CD14-positive monocyte (primary cell): ENCODE measurements at regions not wholly inside any gene's neighbourhood (a gene's known extent, or its start where the extent isn't known, plus 50 kb on each side); places are given as distances from the start of the nearest gene placed in this dataset.

Source experiments
- DNase-seq, 3 donors: peaks; one replicate each; pipeline ENCODE4 v3.0.0-alpha.2; 2011 to 2022
- H2AFZ ChIP-seq: 2 replicates; pipeline ENCODE4 v1.6.0; 2012; ENCODE audit warnings: mild to moderate bottlenecking, low read depth, low read length, inconsistent platforms; ENCODE audit not compliant: insufficient read depth, poor library complexity, severe bottlenecking
- H3K27ac ChIP-seq, 2 donors: 1 replicate in 1 of 2; 2 replicates in 1 of 2; pipeline ENCODE4 v1.5.1; 2012 to 2013; ENCODE audit warnings: low read length in 2 of 2, control low read depth in 1 of 2, inconsistent platforms in 1 of 2, low read depth in 1 of 2, mild to moderate bottlenecking in 1 of 2
- H3K27me3 ChIP-seq, 2 donors: one replicate each; pipeline versions ENCODE4 v1.6.0 to v1.6.1; 2011 to 2013; ENCODE audit warnings: low read length in 2 of 2; ENCODE audit not compliant: control insufficient read depth in 2 of 2, insufficient read depth in 2 of 2
- H3K36me3 ChIP-seq, 2 donors: replicated peaks in 1 of 2; 1 replicate in 1 of 2; 2 replicates in 1 of 2; pipeline versions ENCODE4 v1.5.1 to v1.6.1; 2012 to 2013; ENCODE audit warnings: low read length in 2 of 2, control low read depth in 1 of 2, inconsistent platforms in 1 of 2, mild to moderate bottlenecking in 1 of 2; ENCODE audit not compliant: insufficient read depth in 2 of 2, control insufficient read depth in 1 of 2
- H3K4me1 ChIP-seq, 2 donors: 1 replicate in 1 of 2; 2 replicates in 1 of 2; pipeline versions ENCODE4 v1.5.1 to v1.6.1; 2012 to 2013; ENCODE audit warnings: low read length in 2 of 2, control low read depth in 1 of 2, inconsistent platforms in 1 of 2, mild to moderate bottlenecking in 1 of 2, moderate library complexity in 1 of 2; ENCODE audit not compliant: insufficient read depth in 2 of 2, control insufficient read depth in 1 of 2
- H3K4me2 ChIP-seq: replicated peaks from 2 replicates; pipeline ENCODE3; 2012; ENCODE audit warnings: low read length, moderate library complexity, mild to moderate bottlenecking; ENCODE audit not compliant: poor library complexity, severe bottlenecking; ENCODE audit errors: extremely low read depth
- H3K4me3 ChIP-seq, 3 experiments: fragments of 200-600 bp in 1 of 3; sonication (generic) in 1 of 3; replicated peaks in 1 of 3; 1 replicate in 2 of 3; 2 replicates in 1 of 3; pipeline ENCODE4 v1.5.1; 2011 to 2013; ENCODE audit warnings: low read length in 3 of 3, mild to moderate bottlenecking in 3 of 3, control low read depth in 2 of 3, low read depth in 2 of 3, inconsistent platforms in 1 of 3, moderate library complexity in 1 of 3
- H3K79me2 ChIP-seq: 2 replicates; pipeline ENCODE4 v1.6.0; 2012; ENCODE audit warnings: mild to moderate bottlenecking, control low read depth, inconsistent platforms, low read length, moderate library complexity; ENCODE audit not compliant: insufficient read depth
- H3K9ac ChIP-seq: 2 replicates; pipeline ENCODE4 v1.6.0; 2017; ENCODE audit warnings: low read length, mild to moderate bottlenecking; ENCODE audit not compliant: insufficient read depth, poor library complexity, severe bottlenecking
- H3K9me3 ChIP-seq, 2 donors: replicated peaks in 1 of 2; 1 replicate in 1 of 2; 2 replicates in 1 of 2; pipeline versions ENCODE4 v1.5.1 to v1.6.1; 2012 to 2013; ENCODE audit warnings: low read length in 2 of 2, control low read depth in 1 of 2; ENCODE audit not compliant: control insufficient read depth in 1 of 2, insufficient read depth in 1 of 2
- H4K20me1 ChIP-seq: 2 replicates; pipeline ENCODE4 v1.6.0; 2012; ENCODE audit warnings: mild to moderate bottlenecking, low read length, control low read depth, moderate library complexity; ENCODE audit not compliant: insufficient read depth
- H3K27ac Mint-ChIP-seq, 7 donors: one replicate each; pipeline ENCODE4 v1.8.0; 2020; ENCODE audit warnings: mild to moderate bottlenecking in 7 of 7, mixed read lengths in 7 of 7, moderate library complexity in 6 of 7, inconsistent platforms in 2 of 7
- H3K27me3 Mint-ChIP-seq, 3 donors: one replicate each; pipeline ENCODE4 v1.8.0; 2021 to 2022; ENCODE audit warnings: low read depth in 3 of 3, mild to moderate bottlenecking in 3 of 3, mixed read lengths in 3 of 3, moderate library complexity in 3 of 3, inconsistent platforms in 1 of 3
- H3K36me3 Mint-ChIP-seq, 2 donors: one replicate each; pipeline ENCODE4 v1.8.0; 2020; ENCODE audit warnings: mixed read lengths in 2 of 2, inconsistent platforms in 1 of 2, mild to moderate bottlenecking in 1 of 2
- H3K4me1 Mint-ChIP-seq: one replicate; pipeline ENCODE4 v1.8.0; 2020; ENCODE audit warnings: mild to moderate bottlenecking, mixed read lengths
- H3K4me3 Mint-ChIP-seq, 2 donors: one replicate each; pipeline ENCODE4 v1.8.0; 2020; ENCODE audit warnings: mild to moderate bottlenecking in 2 of 2, mixed read lengths in 2 of 2, moderate library complexity in 1 of 2
- H3K9me3 Mint-ChIP-seq, 7 donors: one replicate each; pipeline ENCODE4 v1.8.0; 2020 to 2022; ENCODE audit warnings: mixed read lengths in 7 of 7, mild to moderate bottlenecking in 6 of 7, moderate library complexity in 6 of 7, inconsistent platforms in 2 of 7
- CTCF ChIP-seq: fragments of 200-600 bp; IDR thresholded peaks from one replicate; pipeline ENCODE4 v1.8.0; 2022; ENCODE audit warnings: antibody characterized with exemption, mild to moderate bottlenecking
- WGBS: methylation state at CpG from one replicate; pipeline ENCODE4 v1.1.5; 2013; ENCODE audit warnings: missing lambda C conversion rate; ENCODE audit not compliant: insufficient coverage; 5-methylcytosine and 5-hydroxymethylcytosine counted together
- intact Hi-C, 2 donors: fragments of 100-400 bp; cut with micrococcal nuclease; formaldehyde crosslinking; loops; one replicate each; pipeline versions ENCODE4 v1.15.0 to v1.15.1; 2023

GRCh38 chr2:198807131-198807530, 650.6 kb downstream of the SATB2 start:
- H3K79me2 ChIP-seq = no peaks in the 10 kb centered on the region
- WGBS = no CpG with 5 or more reads among the region's 2 CpGs

GRCh38 chr2:198795419-198795818, 662.3 kb downstream of the SATB2 start:
- Mint-ChIP-seq H3K9me3 (peaks cover 0 to 6% (median 0%) of the 10 kb centered on the region in 7 donors), H3K27me3 (no peaks in the 10 kb centered on the region), H3K27ac (no peak overlapping the region), H3K4me3 (no peak overlapping the region), H3K36me3 (no peaks in the 10 kb centered on the region), H3K4me1 (no peaks in the 10 kb centered on the region)
- no peak overlapping the region for H3K9ac ChIP-seq
- no peaks in the 10 kb centered on the region for H4K20me1 ChIP-seq
- WGBS = no CpG with 5 or more reads among the region's 2 CpGs
- no peaks in the 10 kb centered on the region for H3K36me3 ChIP-seq
- intact Hi-C loops = no loop called here
- no peaks in the 10 kb centered on the region for H3K27me3 ChIP-seq
- H3K9me3 ChIP-seq = no peaks in the 10 kb centered on the region
- DNase-seq = no peak
- no peak for TF ChIP-seq CTCF
- H3K4me3 ChIP-seq = no peak overlapping the region
- no peak overlapping the region for H3K4me2 ChIP-seq
- no peak overlapping the region for H2AFZ ChIP-seq
- H3K27ac ChIP-seq = no peak overlapping the region
- no peaks in the 10 kb centered on the region for H3K79me2 ChIP-seq
- no peaks in the 10 kb centered on the region for H3K4me1 ChIP-seq

More at GRCh38 chr2:198807131-198807530, 650.6 kb downstream of the SATB2 start:
- Mint-ChIP-seq H3K4me1 (no peaks in the 10 kb centered on the region), H3K27me3 (no peaks in the 10 kb centered on the region), H3K9me3 (peaks cover 0 to 2% (median 0%) of the 10 kb centered on the region in 7 donors), H3K36me3 (no peaks in the 10 kb centered on the region), H3K4me3 (no peak overlapping the region), H3K27ac (no peak overlapping the region)
- Histone ChIP-seq H3K4me2 (no peak overlapping the region), H3K4me1 (no peaks in the 10 kb centered on the region), H3K27ac (no peak overlapping the region), H4K20me1 (no peaks in the 10 kb centered on the region), H3K27me3 (no peaks in the 10 kb centered on the region), H3K4me3 (no peak overlapping the region), H3K9me3 (no peaks in the 10 kb centered on the region), H3K9ac (no peak overlapping the region), H2AFZ (no peak overlapping the region), H3K36me3 (no peaks in the 10 kb centered on the region)
- TF ChIP-seq CTCF = no peak
- intact Hi-C loops = no loop called here
- no peak for DNase-seq
